H4 (cell line): ENCODE measurements at regions not wholly inside any gene's neighbourhood (a gene's known extent, or its start where the extent isn't known, plus 50 kb on each side); places are given as distances from the start of the nearest gene placed in this dataset.
"Not testable (repeated sequence)": the region's sequence is repeated elsewhere in the genome, so short reads cannot be mapped to it uniquely, and the experiment has no call there.

Source experiments
- DNase-seq: peaks from one replicate; pipeline ENCODE4 v3.0.0-alpha.2; 2015; ENCODE audit warnings: low spot score

GRCh38 chr14:106475214-106475613, 948.8 kb downstream of the TMEM121 start:
- DNase-seq, result not testable (repeated sequence)

DNA sequence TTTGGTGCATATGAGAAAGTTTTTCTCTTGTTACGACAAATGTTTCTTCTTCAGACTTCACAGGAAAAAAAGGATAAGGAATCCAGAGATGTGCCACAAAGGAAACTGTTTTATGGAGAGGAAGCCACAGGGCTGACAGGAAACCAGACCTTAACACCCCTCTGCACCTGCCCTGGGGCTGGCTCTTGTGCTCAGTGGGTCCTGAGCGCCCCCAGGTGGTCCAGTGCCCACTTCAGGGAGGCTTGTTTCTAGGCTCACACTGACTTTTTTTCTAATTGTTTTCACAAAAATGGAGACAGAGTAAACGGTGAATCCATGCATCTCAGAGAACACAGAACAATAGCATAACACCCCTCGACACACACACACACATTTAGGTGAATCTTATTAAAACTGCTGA, 951.2 kb downstream of the TMEM121 start:
- not testable (repeated sequence) for DNase-seq

DNA sequence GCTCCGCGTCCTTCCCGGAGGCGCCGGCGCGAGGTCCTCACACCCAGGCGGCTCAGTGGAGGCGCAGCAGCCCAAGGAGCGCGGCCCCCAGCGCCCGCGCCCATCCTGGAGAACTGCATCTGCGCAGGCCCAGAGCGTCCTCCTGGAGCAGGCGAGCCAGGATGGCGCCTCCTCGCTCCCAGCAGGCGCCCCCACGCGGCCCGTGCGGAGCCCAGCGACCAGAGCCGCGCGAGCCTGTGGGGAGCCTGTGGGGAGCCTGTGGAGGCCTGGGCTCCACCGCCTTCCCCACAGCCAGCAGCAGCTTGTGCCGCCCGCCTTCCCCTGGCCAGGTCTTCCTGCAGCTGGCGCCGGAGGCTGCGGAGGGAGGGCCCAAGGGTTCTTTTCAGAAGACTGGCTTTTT, 953.9 kb downstream of the TMEM121 start:
- DNase-seq, result not testable (repeated sequence)

- DNase-seq, result not testable (repeated sequence)
Measured at GRCh38 chr14:106482213-106482612, 955.8 kb downstream of the TMEM121 start.

GRCh38 chr14:106487600-106487999, 961.2 kb downstream of the TMEM121 start:
- DNase-seq, result no peak

- DNase-seq, result no peak
Measured at GRCh38 chr14:106488291-106488690, 961.9 kb downstream of the TMEM121 start.

- DNase-seq, result no peak
Measured at GRCh38 chr14:106489112-106489881, 962.9 kb downstream of the TMEM121 start.

DNA sequence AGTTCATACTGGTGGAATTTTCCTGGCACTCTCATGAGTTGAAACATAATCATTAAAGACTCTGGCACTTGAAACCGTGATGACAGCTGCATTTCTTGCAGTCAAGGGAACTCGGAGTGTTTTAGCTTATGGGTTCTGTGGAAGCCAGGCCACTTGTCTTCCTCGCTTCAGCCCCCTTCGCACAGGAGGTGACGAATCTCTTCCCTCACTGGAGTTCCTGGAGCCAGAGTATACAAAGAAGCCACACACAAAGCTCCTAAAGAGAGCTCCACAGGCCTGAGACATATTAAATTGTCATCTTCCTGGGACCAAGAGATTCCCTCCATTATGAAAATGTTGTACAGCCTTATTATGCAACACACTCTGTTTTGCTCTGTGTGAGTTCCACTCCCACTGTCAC, 964.1 kb downstream of the TMEM121 start:
- no peak for DNase-seq

DNA sequence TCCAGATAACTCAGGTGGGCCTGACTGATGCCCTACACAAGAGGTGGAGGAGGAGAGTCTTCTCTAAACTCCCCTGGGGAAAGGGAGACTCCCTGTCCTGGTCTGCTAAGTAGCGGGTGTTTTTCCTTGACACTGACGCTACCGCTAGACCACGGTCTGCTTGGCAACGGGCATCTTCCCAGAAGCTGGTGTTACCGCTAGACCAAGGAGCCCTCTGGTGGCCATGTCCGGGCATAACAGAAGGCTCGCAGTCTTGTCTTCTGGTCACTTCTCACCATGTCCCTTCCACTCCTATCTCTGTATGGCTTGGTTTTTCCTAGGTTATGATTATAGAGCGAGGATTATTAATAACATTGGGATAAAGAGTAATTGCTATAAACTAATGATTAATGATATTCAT, 965.5 kb downstream of the TMEM121 start:
- DNase-seq, result peak; percentile 13

DNA sequence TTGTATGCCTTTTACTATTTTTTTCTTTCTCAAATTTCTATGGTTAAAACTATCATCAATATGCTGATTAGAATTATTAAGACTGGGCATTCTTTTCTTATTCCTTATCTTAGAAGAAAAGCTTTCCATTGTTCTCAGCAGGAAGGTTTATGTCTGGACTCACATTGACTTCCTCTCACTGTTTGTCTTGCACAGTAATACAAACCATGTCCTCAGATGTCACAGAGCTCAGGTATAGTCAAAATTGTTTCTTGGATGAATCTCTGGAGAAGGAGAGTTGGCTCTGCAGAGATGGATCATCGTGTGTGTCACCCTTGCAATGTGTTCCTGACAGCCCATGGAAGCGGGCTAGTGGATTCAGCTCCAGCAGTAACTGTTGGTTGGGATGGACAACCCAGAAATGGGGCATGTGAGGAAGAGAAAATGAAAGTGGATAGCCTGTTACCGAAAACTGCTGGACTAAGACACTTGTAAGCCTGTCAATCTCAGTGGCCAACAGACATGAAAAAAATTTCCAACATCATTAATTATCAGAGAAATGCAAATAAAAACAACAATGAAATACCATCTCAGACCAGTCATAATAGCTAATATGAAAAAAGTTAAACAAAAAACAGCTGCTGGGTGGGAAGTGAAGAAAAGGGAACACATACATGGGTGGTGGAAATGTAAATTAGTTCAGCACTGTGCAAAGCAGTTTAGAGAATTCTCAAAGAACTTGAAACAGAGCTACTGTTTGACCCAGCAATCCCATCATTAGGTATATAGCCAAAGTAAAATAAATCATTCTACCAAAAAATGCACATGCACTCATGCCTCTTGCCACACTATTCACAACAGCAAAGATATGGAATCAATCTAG, 967.8 kb downstream of the TMEM121 start:
- DNase-seq, result no peak

DNA sequence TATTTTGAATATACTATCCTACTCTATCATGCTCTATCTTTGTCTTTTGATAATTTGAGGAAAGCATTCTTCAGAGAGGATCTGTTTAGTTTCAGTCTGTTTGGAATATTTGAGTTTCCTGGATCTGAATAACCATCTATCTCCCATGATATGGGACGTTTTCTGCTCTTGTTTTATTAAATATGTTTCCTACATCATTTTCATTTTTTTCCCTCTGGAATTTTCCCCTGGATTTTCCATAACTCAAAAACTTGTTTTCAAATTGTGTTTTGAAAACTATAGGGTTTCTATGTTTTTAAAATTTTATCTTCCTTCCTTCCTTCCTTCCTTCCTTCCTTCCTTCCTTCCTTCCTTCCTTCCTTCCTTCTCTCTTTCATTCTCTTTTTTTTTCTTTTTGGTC, 974.2 kb downstream of the TMEM121 start:
- no peak for DNase-seq

- no peak for DNase-seq
Measured at GRCh38 chr14:106501898-106502297, 975.5 kb downstream of the TMEM121 start.

DNA sequence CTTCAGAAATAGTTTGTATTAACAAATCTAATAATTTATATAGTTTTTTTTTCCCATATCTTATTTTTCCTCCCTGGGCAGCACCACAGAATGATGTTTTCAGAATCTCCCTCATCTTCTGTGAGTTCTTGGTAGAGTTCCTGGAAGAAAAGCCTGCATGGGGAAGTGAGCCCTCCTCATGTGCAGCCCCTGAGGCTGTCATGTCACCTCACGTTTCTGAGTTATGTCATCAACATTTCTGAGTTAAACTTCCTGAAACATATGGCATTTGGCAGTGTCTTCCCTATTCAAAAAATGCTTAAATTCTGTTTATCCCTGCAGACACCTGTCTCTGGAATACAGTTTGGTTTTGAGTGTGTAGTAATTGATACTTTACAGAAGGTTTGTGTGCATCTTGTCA, 979.0 kb downstream of the TMEM121 start:
- no peak for DNase-seq

- no peak for DNase-seq
Measured at GRCh38 chr14:106506881-106507305, 980.5 kb downstream of the TMEM121 start.

- no peak for DNase-seq
Measured at GRCh38 chr14:106507354-106507753, 981.0 kb downstream of the TMEM121 start.

DNA sequence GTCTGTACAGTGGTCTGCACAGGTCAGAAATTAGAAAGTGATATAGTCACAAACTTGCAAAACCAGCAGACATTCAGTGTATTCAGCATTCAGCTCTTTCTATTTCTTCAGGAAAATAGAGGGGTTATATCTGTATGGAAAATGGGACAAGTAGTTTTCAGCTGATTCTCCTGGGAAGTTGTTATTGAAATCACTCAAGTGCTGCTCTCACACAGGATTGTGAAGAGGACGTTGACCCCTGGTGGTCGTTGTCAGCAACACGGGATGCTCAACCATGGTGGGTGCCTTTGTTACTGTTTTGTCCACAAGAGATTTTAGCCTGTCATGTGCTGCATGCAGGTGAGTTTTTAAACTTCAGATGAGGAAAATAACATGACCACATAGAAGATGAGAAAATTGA, 981.8 kb downstream of the TMEM121 start:
- no peak for DNase-seq

DNA sequence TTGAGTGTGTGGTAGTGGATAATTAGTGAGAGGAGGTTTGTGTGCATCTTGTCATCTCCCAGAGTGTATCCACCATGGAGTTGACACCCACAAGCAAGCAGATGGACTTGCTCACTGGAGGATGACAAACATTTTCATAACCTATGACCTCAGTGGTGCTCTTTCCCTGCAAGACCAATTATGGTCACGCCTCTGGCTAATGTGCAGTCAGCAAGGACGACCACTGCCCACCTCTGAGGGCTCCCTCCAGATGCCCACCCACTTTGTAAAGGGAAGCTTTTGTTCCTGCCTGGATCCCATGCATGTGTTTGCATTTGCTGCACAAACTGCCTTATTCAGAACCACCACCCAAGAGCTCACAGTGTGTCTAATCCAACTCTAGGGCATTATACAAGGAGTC, 982.8 kb downstream of the TMEM121 start:
- DNase-seq, result no peak

DNA sequence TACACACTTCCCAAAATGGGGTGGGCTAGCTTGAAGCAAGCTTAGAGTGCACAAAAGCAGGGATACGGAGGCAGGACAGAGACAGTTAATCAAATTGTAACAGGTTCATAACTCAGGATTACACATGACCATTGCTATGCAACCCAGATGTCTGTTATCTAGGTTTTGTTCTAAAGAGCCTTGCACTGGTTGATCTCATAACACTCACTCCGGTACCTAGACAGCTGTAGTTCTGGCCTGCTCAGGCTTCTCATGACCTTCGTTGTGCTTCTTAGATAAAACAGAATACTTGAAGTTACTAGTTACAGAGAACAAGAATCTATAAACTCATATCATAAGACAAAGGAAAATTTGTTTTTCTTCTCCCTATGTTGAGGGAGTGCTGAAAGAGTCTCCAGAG, 983.4 kb downstream of the TMEM121 start:
- DNase-seq, result no peak

GRCh38 chr14:106511006-106511799, 984.8 kb downstream of the TMEM121 start:
- no peak for DNase-seq

GRCh38 chr14:106511800-106512198, 985.4 kb downstream of the TMEM121 start:
- no peak for DNase-seq

DNA sequence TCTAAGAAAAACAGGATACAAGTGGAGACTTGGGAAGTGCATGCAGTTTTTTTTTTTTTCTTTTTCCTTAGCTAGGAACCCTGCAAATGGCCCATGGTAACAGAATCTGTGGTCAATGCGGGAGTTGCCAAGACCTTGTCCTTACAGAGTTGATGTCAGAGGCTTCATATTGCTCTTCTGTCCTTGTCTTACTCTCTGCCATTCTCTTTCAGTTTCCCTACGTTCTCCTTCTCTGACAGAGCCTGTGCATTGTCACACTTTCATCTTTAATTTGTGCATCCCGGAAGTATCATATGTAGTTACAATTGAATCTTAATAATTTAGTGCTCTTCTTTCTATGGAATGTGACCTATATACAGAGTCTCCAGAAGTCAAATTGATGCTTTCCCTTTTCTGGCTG, 986.9 kb downstream of the TMEM121 start:
- DNase-seq, result no peak
